H1 (cell line): ENCODE measurements at regions not wholly inside any gene's neighbourhood (a gene's known extent, or its start where the extent isn't known, plus 50 kb on each side); places are given as distances from the start of the nearest gene placed in this dataset.

Source experiments
- CTCF ChIA-PET: fragments of 300-600 bp; sonication (Branson Sonifier 250); formaldehyde crosslinking; loops from one replicate; lab custom pipeline; 2021; ENCODE audit not compliant: partially characterized antibody; lab: Charles Lee
- POLR2A ChIA-PET: fragments of 300-600 bp; sonication (Branson Sonifier 250); formaldehyde crosslinking; loops from one replicate; lab custom pipeline; 2021; ENCODE audit warnings: inconsistent platforms; ENCODE audit not compliant: partially characterized antibody; lab: Charles Lee
- DNase-seq, 2 experiments: peaks; one replicate each; pipeline versions ENCODE4 v3.0.0 to v3.0.0-alpha.2; 2010 to 2022; ENCODE audit warnings: low spot score in 2 of 2, low read depth in 1 of 2, mixed read lengths in 1 of 2
- FAIRE-seq: peaks from 2 replicates; lab custom pipeline; 2011; peaks lifted over from hg19 to GRCh38; lab: Jason Lieb, UNC
- H2AFZ ChIP-seq: 2 replicates; pipeline ENCODE4 v1.8.1; 2012; ENCODE audit warnings: low read length, inconsistent platforms
- H2AK5ac ChIP-seq: 2 replicates; pipeline ENCODE4 v1.6.1; 2013; ENCODE audit warnings: low read depth, low read length
- H2BK120ac ChIP-seq: replicated peaks from 2 replicates; pipeline ENCODE3; 2013; ENCODE audit warnings: low read depth, low read length, inconsistent platforms
- H2BK12ac ChIP-seq: 2 replicates; pipeline ENCODE4 v1.6.1; 2013; ENCODE audit warnings: low read depth, low read length
- H2BK15ac ChIP-seq: 2 replicates; pipeline ENCODE4 v1.6.1; 2013; ENCODE audit warnings: low read length
- H2BK20ac ChIP-seq: 2 replicates; pipeline ENCODE4 v1.6.1; 2013; ENCODE audit warnings: low read length
- H2BK5ac ChIP-seq: 2 replicates; pipeline ENCODE4 v1.6.1; 2013; ENCODE audit warnings: low read depth, low read length
- H3K14ac ChIP-seq: 2 replicates; pipeline ENCODE4 v1.6.1; 2013; ENCODE audit warnings: inconsistent platforms; ENCODE audit not compliant: insufficient read length
- H3K18ac ChIP-seq: 2 replicates; pipeline ENCODE4 v1.6.1; 2013; ENCODE audit warnings: low read length; ENCODE audit errors: extremely low read depth
- H3K23ac ChIP-seq: 2 replicates; pipeline ENCODE4 v1.6.1; 2013; ENCODE audit warnings: inconsistent platforms; ENCODE audit not compliant: insufficient read length
- H3K23me2 ChIP-seq: 2 replicates; pipeline ENCODE4 v1.6.1; 2013; ENCODE audit warnings: low read depth, low read length
- H3K27ac ChIP-seq: 2 replicates; pipeline ENCODE4 v1.6.1; 2011; ENCODE audit warnings: low read depth, low read length, inconsistent platforms
- H3K27me3 ChIP-seq, 4 experiments: replicated peaks in 1 of 4; 1 replicate in 1 of 4; 2 replicates in 3 of 4; pipeline versions ENCODE4 v1.6.1 to v1.8.1; 2011 to 2013; ENCODE audit warnings: low read length in 3 of 4, mild to moderate bottlenecking in 3 of 4, inconsistent platforms in 2 of 4, mixed read lengths in 2 of 4, moderate library complexity in 1 of 4; ENCODE audit not compliant: control insufficient read depth in 3 of 4, insufficient read depth in 3 of 4; ENCODE audit errors: extremely low read depth in 1 of 4
- H3K36me3 ChIP-seq, 4 experiments: 2 replicates each; pipeline versions ENCODE4 v1.6.1 to v1.8.1; 2011 to 2013; ENCODE audit warnings: mild to moderate bottlenecking in 4 of 4, low read length in 3 of 4, moderate library complexity in 2 of 4, control low read depth in 1 of 4, inconsistent platforms in 1 of 4; ENCODE audit not compliant: insufficient read depth in 4 of 4, control insufficient read depth in 2 of 4
- H3K4ac ChIP-seq: replicated peaks from 2 replicates; pipeline ENCODE3; 2013; ENCODE audit warnings: low read length, low read depth, mixed read lengths, inconsistent platforms; ENCODE audit not compliant: insufficient read length
- H3K4me1 ChIP-seq, 4 experiments: replicated peaks in 1 of 4; 1 replicate in 1 of 4; 2 replicates in 3 of 4; pipeline versions ENCODE4 v1.6.1 to v1.8.1; 2011 to 2013; ENCODE audit warnings: low read length in 3 of 4, inconsistent platforms in 2 of 4, mixed read lengths in 1 of 4; ENCODE audit not compliant: insufficient read depth in 4 of 4, control insufficient read depth in 3 of 4
- H3K4me2 ChIP-seq, 2 experiments: 2 replicates each; pipeline versions ENCODE4 v1.6.1 to v1.8.1; 2011 to 2013; ENCODE audit warnings: low read depth in 2 of 2, low read length in 2 of 2, control low read depth in 1 of 2, inconsistent platforms in 1 of 2, mild to moderate bottlenecking in 1 of 2; ENCODE audit not compliant: insufficient read depth in 1 of 2
- H3K4me3 ChIP-seq, 4 experiments: fragments of 200-600, 300-600 bp in 1 of 4; sonication (generic), shearing (Covaris generic), sonication (Bioruptor Twin) in 1 of 4; 2 replicates each; pipeline versions ENCODE4 v1.5.1 to v1.8.1; 2011 to 2016; ENCODE audit warnings: low read length in 4 of 4, low read depth in 3 of 4, control low read depth in 2 of 4, inconsistent platforms in 2 of 4, mild to moderate bottlenecking in 2 of 4, mixed read lengths in 1 of 4, moderate library complexity in 1 of 4; ENCODE audit not compliant: insufficient read depth in 2 of 4; ENCODE audit errors: extremely low read depth in 1 of 4
- H3K56ac ChIP-seq: replicated peaks from 2 replicates; pipeline ENCODE3; 2013; ENCODE audit warnings: low read depth, mild to moderate bottlenecking, mixed read lengths, low read length, inconsistent platforms; ENCODE audit not compliant: insufficient read length
- H3K79me1 ChIP-seq: 2 replicates; pipeline ENCODE4 v1.6.1; 2013; ENCODE audit warnings: low read depth, low read length, control low read depth
- H3K79me2 ChIP-seq, 2 experiments: 2 replicates each; pipeline versions ENCODE4 v1.6.1 to v1.8.1; 2012 to 2013; ENCODE audit warnings: low read length in 2 of 2, mild to moderate bottlenecking in 2 of 2, inconsistent platforms in 1 of 2; ENCODE audit not compliant: insufficient read depth in 2 of 2, control insufficient read depth in 1 of 2
- H3K9ac ChIP-seq, 4 experiments: replicated peaks in 1 of 4; 1 replicate in 1 of 4; 2 replicates in 3 of 4; pipeline versions ENCODE4 v1.6.1 to v1.8.1; 2011 to 2013; ENCODE audit warnings: low read depth in 3 of 4, low read length in 3 of 4, control low read depth in 2 of 4, mild to moderate bottlenecking in 2 of 4, moderate library complexity in 2 of 4, inconsistent platforms in 1 of 4; ENCODE audit errors: extremely low read depth in 1 of 4
- H3K9me3 ChIP-seq, 2 experiments: 2 replicates each; pipeline versions ENCODE4 v1.6.1 to v1.8.1; 2012 to 2013; ENCODE audit warnings: mild to moderate bottlenecking in 2 of 2, moderate library complexity in 2 of 2, control low read depth in 1 of 2, inconsistent platforms in 1 of 2, low read depth in 1 of 2, low read length in 1 of 2, mixed read lengths in 1 of 2; ENCODE audit not compliant: insufficient read depth in 2 of 2
- H4K20me1 ChIP-seq, 2 experiments: replicated peaks in 1 of 2; 2 replicates each; pipeline versions ENCODE3 to v1.8.1; 2011 to 2013; ENCODE audit warnings: inconsistent platforms in 2 of 2, low read length in 2 of 2, mild to moderate bottlenecking in 1 of 2; ENCODE audit not compliant: insufficient read depth in 2 of 2, control insufficient read depth in 1 of 2
- H4K5ac ChIP-seq: 2 replicates; pipeline ENCODE4 v1.6.1; 2013; ENCODE audit warnings: low read length, low read depth, mixed read lengths, inconsistent platforms; ENCODE audit not compliant: insufficient read length
- H4K8ac ChIP-seq: 2 replicates; pipeline ENCODE4 v1.8.0; 2013; ENCODE audit warnings: mild to moderate bottlenecking, moderate library complexity, low read length, inconsistent platforms; ENCODE audit not compliant: insufficient read depth; ENCODE audit errors: extremely low read depth
- H4K91ac ChIP-seq: replicated peaks from 2 replicates; pipeline ENCODE3; 2013; ENCODE audit warnings: low read length, mixed read lengths, inconsistent platforms; ENCODE audit not compliant: insufficient read length
- ATF3 ChIP-seq: IDR thresholded peaks from 2 replicates; pipeline ENCODE4 v1.6.1; 2011; ENCODE audit warnings: low read depth, mild to moderate bottlenecking, low read length; ENCODE audit not compliant: insufficient read depth
- BACH1 ChIP-seq: IDR thresholded peaks from 2 replicates; pipeline ENCODE4 v1.6.1; 2012; ENCODE audit warnings: low read length, improper control_type of control experiment
- CBX5 ChIP-seq: fragments of 300-800, 300-1000 bp; sonication (generic); IDR thresholded peaks from 2 replicates; pipeline ENCODE4 v1.7.1; 2016; ENCODE audit warnings: antibody characterized with exemption, low read length, low read depth
- CHD1 ChIP-seq: IDR thresholded peaks from 2 replicates; pipeline ENCODE4 v1.6.1; 2012; ENCODE audit warnings: low read depth, low read length, improper control_type of control experiment
- CREB1 ChIP-seq: IDR thresholded peaks from 2 replicates; pipeline ENCODE4 v1.6.1; 2012; ENCODE audit warnings: inconsistent platforms
- RAD21 ChIP-seq, 2 experiments: IDR thresholded peaks in 1 of 2; conservative IDR thresholded peaks in 1 of 2; 2 replicates each; pipeline ENCODE4 v1.6.1; 2011; ENCODE audit warnings: low read depth in 2 of 2, low read length in 2 of 2, improper control_type of control experiment in 1 of 2, inconsistent platforms in 1 of 2, mild to moderate bottlenecking in 1 of 2, moderate library complexity in 1 of 2
- RBBP5 ChIP-seq: IDR thresholded peaks from 2 replicates; pipeline ENCODE4 v1.7.1; 2012; ENCODE audit warnings: low read depth, mild to moderate bottlenecking, inconsistent platforms, low read length, moderate library complexity, borderline replicate concordance
- RNF2 ChIP-seq: fragments of 200-900, 300-1000 bp; sonication (generic); IDR thresholded peaks from 2 replicates; pipeline ENCODE4 v1.7.1; 2016; ENCODE audit warnings: borderline replicate concordance, low read depth, mild to moderate bottlenecking, antibody characterized with exemption, low read length; ENCODE audit not compliant: poor library complexity, severe bottlenecking; ENCODE audit errors: missing control alignments
- SIN3A ChIP-seq, 2 experiments: IDR thresholded peaks in 1 of 2; conservative IDR thresholded peaks in 1 of 2; 2 replicates each; pipeline ENCODE4 v1.6.1; 2011 to 2012; ENCODE audit warnings: low read length in 2 of 2, improper control_type of control experiment in 1 of 2, low read depth in 1 of 2, mild to moderate bottlenecking in 1 of 2
- SP2 ChIP-seq: IDR thresholded peaks from 2 replicates; pipeline ENCODE4 v1.6.1; 2012; ENCODE audit warnings: mild to moderate bottlenecking, low read length, inconsistent platforms
- SRF ChIP-seq: IDR thresholded peaks from 2 replicates; pipeline ENCODE4 v1.6.1; 2011; ENCODE audit warnings: mild to moderate bottlenecking, low read depth, low read length, moderate library complexity
- TAF1 ChIP-seq: IDR thresholded peaks from 2 replicates; pipeline ENCODE4 v1.6.1; 2011; ENCODE audit warnings: mild to moderate bottlenecking, low read depth, low read length
- TEAD4 ChIP-seq: IDR thresholded peaks from 2 replicates; pipeline ENCODE4 v1.6.1; 2012; ENCODE audit warnings: low read depth, low read length, inconsistent platforms, mixed read lengths
- WGBS, 2 experiments: shearing (Covaris generic) in 1 of 2; methylation state at CpG; one replicate each; pipeline versions ENCODE4 v1.1.6 to v1.1.7; 2013 to 2015; ENCODE audit warnings: low lambda C conversion rate in 2 of 2, mixed read lengths in 2 of 2, inconsistent platforms in 1 of 2, low coverage in 1 of 2, missing lambda C conversion rate in 1 of 2; ENCODE audit not compliant: insufficient replicate concordance in 2 of 2, insufficient coverage in 1 of 2, insufficient read length in 1 of 2; ENCODE audit errors: extremely low coverage in 1 of 2, missing lambda C conversion rate in 1 of 2; 5-methylcytosine and 5-hydroxymethylcytosine counted together

- H2AFZ ChIP-seq = no peak overlapping the region
- no peaks in the 10 kb centered on the region for H3K36me3 ChIP-seq
- no peak overlapping the region for H3K18ac ChIP-seq
- POLR2A ChIA-PET = no interaction called here
- 100% methylated on average over 1 of the region's 1 CpG; no CpG with 5 or more reads in 1 of the 2 experiments for WGBS, 2 experiments
- no peak overlapping the region for H2AK5ac ChIP-seq
- H3K23me2 ChIP-seq = no peaks in the 10 kb centered on the region; the same call in 1 of the 2 replicates
- H3K79me2 ChIP-seq = no peaks in the 10 kb centered on the region
- no peak overlapping the region for H2BK12ac ChIP-seq
- no peak overlapping the region for H2BK5ac ChIP-seq
- no peak for DNase-seq
- H2BK20ac ChIP-seq = no peak overlapping the region
- H3K9ac ChIP-seq = no peak overlapping the region
- peaks cover 0 to 15% (median 7%) of the 10 kb centered on the region in 4 experiments; a peak in 5 of 7 replicates for H3K27me3 ChIP-seq
- no peak overlapping the region for H3K4me3 ChIP-seq
- H3K4ac ChIP-seq = no peak overlapping the region
- H3K14ac ChIP-seq = no peak overlapping the region
- no peak overlapping the region for H4K91ac ChIP-seq
- no peak overlapping the region for H4K5ac ChIP-seq
- H3K27ac ChIP-seq = no peak overlapping the region
- no peaks in the 10 kb centered on the region for H3K9me3 ChIP-seq
- no peak overlapping the region for H3K56ac ChIP-seq
- H2BK120ac ChIP-seq = no peak overlapping the region
- no peaks in the 10 kb centered on the region for H4K20me1 ChIP-seq
- H3K23ac ChIP-seq = no peak overlapping the region
- no peaks in the 10 kb centered on the region for H3K79me1 ChIP-seq
- CTCF ChIA-PET = no interaction called here
- H2BK15ac ChIP-seq = no peak overlapping the region
- FAIRE-seq = no peak
- H4K8ac ChIP-seq = no peak overlapping the region
- H3K4me2 ChIP-seq = no peak overlapping the region
- TF ChIP-seq RBBP5 = no peak
- no peak for TF ChIP-seq CBX5
- no peak for TF ChIP-seq TAF1
- no peak for TF ChIP-seq SRF
- TF ChIP-seq RAD21 (IDR thresholded peaks at IDR 0.05 in 1 of 2, conservative IDR thresholded peaks at IDR 0.05 in 1 of 2; ENCODE audit: low read depth in 2 of 2, low read length in 2 of 2) = no peak
- no peak for TF ChIP-seq ATF3
- no peak for TF ChIP-seq RNF2
- TF ChIP-seq SP2 = no peak
- no peak for TF ChIP-seq CREB1
- no peak for TF ChIP-seq TEAD4
- no peak for TF ChIP-seq SIN3A (conservative IDR thresholded peaks at IDR 0.05 in 1 of 2, IDR thresholded peaks at IDR 0.05 in 1 of 2; ENCODE audit: low read depth in 1 of 2, low read length in 2 of 2)
- TF ChIP-seq CHD1 = no peak
- TF ChIP-seq BACH1 = no peak
- H3K4me1 ChIP-seq = peaks cover 0 to 19% (median 11%) of the 10 kb centered on the region in 4 experiments
Measured at GRCh38 chr2:176492583-176492982, 223.3 kb downstream of the MTX2 start.
